Prostate gland (tissue), 2 donors: ENCODE measurements at regions not wholly inside any gene's neighbourhood (a gene's known extent, or its start where the extent isn't known, plus 50 kb on each side); places are given as distances from the start of the nearest gene placed in this dataset.

ENCODE experiments used
- DNase-seq: peaks from one replicate; pipeline ENCODE4 v3.0.0-alpha.2; 2019; ENCODE audit warnings: low spot score
- H3K27ac ChIP-seq, 2 donors: fragments of 200-600 bp; sonication (generic); 2 replicates each; pipeline ENCODE4 v1.5.1; 2017 to 2019
- H3K27me3 ChIP-seq: fragments of 200-600 bp; sonication (generic); replicated peaks from 2 replicates; pipeline ENCODE4 v1.5.1; 2019; ENCODE audit not compliant: insufficient read depth
- H3K36me3 ChIP-seq, 2 donors: fragments of 200-600 bp; sonication (generic); 1 replicate in 1 of 2; 2 replicates in 1 of 2; pipeline versions ENCODE4 v1.5.1 to v1.8.1; 2017 to 2019
- H3K4me1 ChIP-seq: fragments of 200-600 bp; sonication (generic); replicated peaks from 2 replicates; pipeline ENCODE4 v1.5.1; 2019
- H3K4me3 ChIP-seq, 2 donors: fragments of 200-600 bp; sonication (generic); 2 replicates each; pipeline ENCODE4 v1.5.1; 2017 to 2019
- H3K9me3 ChIP-seq: fragments of 200-600 bp; sonication (generic); 2 replicates; pipeline ENCODE4 v1.5.1; 2017
- CTCF ChIP-seq, 4 experiments: fragments of 200-600 bp in 2 of 4; fragments of 450-650 bp in 2 of 4; sonication (generic) in 2 of 4; IDR thresholded peaks; 1 replicate in 3 of 4; 2 replicates in 1 of 4; pipeline ENCODE4 v1.5.1; 2016 to 2019; ENCODE audit warnings: antibody characterized with exemption in 4 of 4, mild to moderate bottlenecking in 2 of 4, moderate library complexity in 2 of 4
- POLR2A ChIP-seq: fragments of 450-650 bp; IDR thresholded peaks from one replicate; pipeline ENCODE4 v1.6.1; 2016; ENCODE audit warnings: antibody characterized with exemption, mild to moderate bottlenecking
- POLR2AphosphoS5 ChIP-seq: sonication (generic); formaldehyde crosslinking; IDR thresholded peaks from one replicate; pipeline ENCODE4 v1.6.1; 2017; ENCODE audit warnings: antibody characterized with exemption
- WGBS: methylation state at CpG from one replicate; pipeline ENCODE4 v1.1.5; 2018; 5-methylcytosine and 5-hydroxymethylcytosine counted together
- intact Hi-C: fragments of 100-400 bp; cut with DNase I; formaldehyde crosslinking; loops from one replicate; pipeline ENCODE4 v1.14.2; 2022

- Histone ChIP-seq H3K27me3 (no peaks in the 10 kb centered on the region), H3K4me1 (no peaks in the 10 kb centered on the region), H3K36me3 (no peaks in the 10 kb centered on the region), H3K27ac (no peak overlapping the region), H3K9me3 (no peaks in the 10 kb centered on the region), H3K4me3 (no peak overlapping the region)
- intact Hi-C loops: no loop called here
- DNase-seq: no peak
- 94% methylated on average over 4 of the region's 4 CpGs for WGBS
- TF ChIP-seq CTCF (IDR thresholded peaks at IDR 0.05): no peak
- no peak for TF ChIP-seq POLR2AphosphoS5
- no peak for TF ChIP-seq POLR2A
Measured at GRCh38 chr3:124381575-124382333, 348.5 kb upstream of the UMPS start.

- no peak overlapping the region for H3K27ac ChIP-seq
- H3K9me3 ChIP-seq: no peaks in the 10 kb centered on the region
- no peak overlapping the region for H3K4me3 ChIP-seq
- DNase-seq: no peak
- H3K36me3 ChIP-seq: no peaks in the 10 kb centered on the region
- no peak for TF ChIP-seq POLR2AphosphoS5
- no peak for TF ChIP-seq CTCF (IDR thresholded peaks at IDR 0.05)
- TF ChIP-seq POLR2A: no peak
- intact Hi-C loops: no loop called here
- no peaks in the 10 kb centered on the region for H3K4me1 ChIP-seq
- WGBS: 18% methylated on average over 4 of the region's 4 CpGs
- H3K27me3 ChIP-seq: no peaks in the 10 kb centered on the region
Measured at GRCh38 chr3:124383051-124383450, 347.2 kb upstream of the UMPS start.

DNA sequence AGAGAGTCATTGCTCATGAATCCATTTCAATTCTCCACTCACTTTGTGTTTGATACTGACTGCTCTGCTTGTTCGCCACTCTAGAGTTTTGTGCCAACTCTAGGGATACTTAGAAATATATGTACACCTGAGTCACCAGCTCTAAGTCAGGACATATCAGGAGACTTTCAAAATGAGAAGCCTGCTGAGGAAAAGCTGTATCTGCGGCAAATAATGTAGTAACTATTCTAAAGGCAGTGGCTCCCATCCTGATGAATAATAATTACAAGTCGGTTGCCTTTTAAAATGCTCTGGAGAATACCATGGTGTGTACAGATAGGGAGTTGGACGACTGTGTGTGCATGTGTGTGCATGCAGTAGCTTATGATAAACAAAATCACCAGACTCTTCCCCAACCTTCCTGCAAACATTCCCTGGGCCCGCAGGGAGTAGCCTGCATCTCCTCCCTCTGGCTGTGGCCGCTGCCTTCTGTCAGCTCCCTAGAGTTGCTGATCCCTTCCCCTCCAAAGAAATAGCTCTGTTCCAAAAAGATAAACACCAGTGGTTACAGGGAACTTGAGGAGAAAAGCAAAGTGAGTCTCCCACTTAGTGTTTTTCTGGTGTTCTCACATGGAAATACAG is 346.3 kb upstream of the UMPS start:
- H3K4me3 ChIP-seq: no peak overlapping the region

DNA sequence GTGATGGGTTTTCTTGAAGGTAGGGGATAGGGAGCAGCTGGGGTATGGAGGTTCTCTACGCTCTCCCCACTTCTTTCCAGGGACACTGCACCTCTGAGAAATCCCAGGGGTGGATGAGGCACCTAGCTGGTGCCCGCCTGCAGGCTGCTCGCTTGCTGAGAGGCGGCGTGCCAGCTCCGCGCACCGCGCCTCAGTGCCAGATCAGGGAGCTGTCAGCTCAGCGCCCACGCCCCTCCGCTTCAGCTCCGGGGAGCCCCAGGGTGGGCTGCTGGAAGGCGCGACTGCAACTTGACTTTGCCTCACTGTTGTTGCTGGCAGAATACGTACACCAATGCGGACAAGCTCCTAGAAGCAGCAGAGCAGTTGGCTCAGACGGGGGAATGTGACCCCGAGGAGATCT is 345.7 kb upstream of the UMPS start:
- 67% methylated on average over 19 of the region's 19 CpGs for WGBS
- H3K27me3 ChIP-seq: no peaks in the 10 kb centered on the region
- DNase-seq: no peak
- H3K4me3 ChIP-seq: no peak overlapping the region
- TF ChIP-seq POLR2AphosphoS5 (no peak), POLR2A (no peak), CTCF (IDR thresholded peaks at IDR 0.05) (no peak)
- intact Hi-C loops: no loop called here
- no peak overlapping the region for H3K27ac ChIP-seq
- H3K36me3 ChIP-seq: no peaks in the 10 kb centered on the region
- H3K4me1 ChIP-seq: no peaks in the 10 kb centered on the region
- no peaks in the 10 kb centered on the region for H3K9me3 ChIP-seq

More for the DNA sequence above, 346.3 kb upstream of the UMPS start:
- DNase-seq: no peak
- WGBS: 68% methylated on average over 6 of the region's 6 CpGs
- no peaks in the 10 kb centered on the region for H3K36me3 ChIP-seq
- H3K27ac ChIP-seq: no peak overlapping the region
- H3K4me1 ChIP-seq: no peaks in the 10 kb centered on the region
- H3K27me3 ChIP-seq: no peaks in the 10 kb centered on the region
- intact Hi-C loops: no loop called here
- TF ChIP-seq POLR2AphosphoS5: no peak
- no peak for TF ChIP-seq POLR2A
- no peak for TF ChIP-seq CTCF (IDR thresholded peaks at IDR 0.05)
- H3K9me3 ChIP-seq: no peaks in the 10 kb centered on the region

- Histone ChIP-seq H3K27ac (no peak overlapping the region), H3K27me3 (no peaks in the 10 kb centered on the region), H3K36me3 (no peaks in the 10 kb centered on the region), H3K4me1 (no peaks in the 10 kb centered on the region), H3K4me3 (no peak overlapping the region), H3K9me3 (no peaks in the 10 kb centered on the region)
- no peak for TF ChIP-seq POLR2AphosphoS5
- TF ChIP-seq POLR2A: no peak
- no peak for TF ChIP-seq CTCF (IDR thresholded peaks at IDR 0.05)
- 83% methylated on average over 2 of the region's 2 CpGs for WGBS
- intact Hi-C loops: no loop called here
- DNase-seq: no peak
Measured at GRCh38 chr3:124385996-124386395, 344.3 kb upstream of the UMPS start.
